ENCODE measurements at regions not wholly inside any gene's neighbourhood (a gene's known extent, or its start where the extent isn't known, plus 50 kb on each side); places are given as distances from the start of the nearest gene placed in this dataset.
A peak's percentile ranks its signal among the peaks of the same experiment; 100 is the strongest.

GRCh38 chr11:104564921-104565582 lies 333.2 kb downstream of the CASP12 start:
- Mint-ChIP-seq H3K4me1 (ENCODE audit: low read depth) (no peaks in the 10 kb centered on the region), H3K27ac (no peak overlapping the region), H3K36me3 (ENCODE audit: low read depth) (no peaks in the 10 kb centered on the region), H3K9me3 (no peaks in the 10 kb centered on the region), H3K4me3 (no peak overlapping the region), H3K27me3 (no peaks in the 10 kb centered on the region)
- POLR2A ChIA-PET: no interaction called here
- intact Hi-C loops (cut with DNase I, micrococcal nuclease): no loop called here
- H3K27me3 ChIP-seq (ENCODE audit: control insufficient read depth in 1 of 2, insufficient read depth in 2 of 2, low read length in 2 of 2): no peaks in the 10 kb centered on the region
- peaks cover 0 to 11% of the 10 kb centered on the region in 2 experiments for H3K9me3 ChIP-seq (ENCODE audit: control insufficient read depth in 1 of 2, insufficient read depth in 1 of 2, low read length in 2 of 2)
- CTCF ChIA-PET: no interaction called here
- H3K27ac ChIP-seq (ENCODE audit: low read depth in 1 of 2, low read length in 2 of 2): no peak overlapping the region
- DNase-seq (peak in 1 of 14 experiments; percentile 9), ATAC-seq (ENCODE audit: poor library complexity) (no peak)
- no peak overlapping the region for H3K4me3 ChIP-seq (ENCODE audit: low read length)
- H3K36me3 ChIP-seq (ENCODE audit: insufficient read depth, low read length): no peaks in the 10 kb centered on the region
- H3K4me1 ChIP-seq (ENCODE audit: insufficient read depth, low read length): no peaks in the 10 kb centered on the region
- TF ChIP-seq CTCF (IDR thresholded peaks at IDR 0.05): no peak

- ATAC-seq (ENCODE audit: poor library complexity) (no peak), DNase-seq (peak in 1 of 14 experiments; percentile 8)
- peaks cover 23% of the 10 kb centered on the region for H3K27me3 Mint-ChIP-seq
- Histone ChIP-seq H3K27me3 (ENCODE audit: control insufficient read depth in 1 of 2, insufficient read depth in 2 of 2, low read length in 2 of 2) (no peaks in the 10 kb centered on the region), H3K27ac (ENCODE audit: low read depth in 1 of 2, low read length in 2 of 2) (no peak overlapping the region), H3K9me3 (ENCODE audit: control insufficient read depth in 1 of 2, insufficient read depth in 1 of 2, low read length in 2 of 2) (no peaks in the 10 kb centered on the region), H3K36me3 (ENCODE audit: insufficient read depth, low read length) (no peaks in the 10 kb centered on the region), H3K4me3 (ENCODE audit: low read length) (no peak overlapping the region), H3K4me1 (ENCODE audit: insufficient read depth, low read length) (peaks cover 2% of the 10 kb centered on the region)
- no peak for TF ChIP-seq CTCF (IDR thresholded peaks at IDR 0.05)
- H3K27ac Mint-ChIP-seq: no peak overlapping the region
- intact Hi-C loops (cut with DNase I, micrococcal nuclease): no loop called here
- ChIA-PET CTCF (no interaction called here), POLR2A (no interaction called here)
- no peak overlapping the region for H3K4me3 Mint-ChIP-seq
- H3K36me3 Mint-ChIP-seq (ENCODE audit: low read depth): no peaks in the 10 kb centered on the region
- H3K9me3 Mint-ChIP-seq: no peaks in the 10 kb centered on the region
- peaks cover 8% of the 10 kb centered on the region for H3K4me1 Mint-ChIP-seq (ENCODE audit: low read depth)
Observed at GRCh38 chr11:104556606-104557301, 341.5 kb downstream of the CASP12 start.

GRCh38 chr11:104549019-104549418 lies 349.2 kb downstream of the CASP12 start:
- Histone ChIP-seq H3K4me3 (ENCODE audit: low read length) (no peak overlapping the region), H3K36me3 (ENCODE audit: insufficient read depth, low read length) (no peaks in the 10 kb centered on the region), H3K4me1 (ENCODE audit: insufficient read depth, low read length) (no peaks in the 10 kb centered on the region), H3K27me3 (ENCODE audit: control insufficient read depth in 1 of 2, insufficient read depth in 2 of 2, low read length in 2 of 2) (no peaks in the 10 kb centered on the region), H3K9me3 (ENCODE audit: control insufficient read depth in 1 of 2, insufficient read depth in 1 of 2, low read length in 2 of 2) (no peaks in the 10 kb centered on the region), H3K27ac (ENCODE audit: low read depth in 1 of 2, low read length in 2 of 2) (no peak overlapping the region)
- Mint-ChIP-seq H3K27me3 (no peaks in the 10 kb centered on the region), H3K4me1 (ENCODE audit: low read depth) (peaks cover 8% of the 10 kb centered on the region), H3K27ac (no peak overlapping the region), H3K36me3 (ENCODE audit: low read depth) (no peaks in the 10 kb centered on the region), H3K4me3 (no peak overlapping the region), H3K9me3 (no peaks in the 10 kb centered on the region)
- ChIA-PET CTCF (no interaction called here), POLR2A (no interaction called here)
- DNase-seq (no peak), ATAC-seq (ENCODE audit: poor library complexity) (no peak)
- intact Hi-C loops (cut with DNase I, micrococcal nuclease): no loop called here
- TF ChIP-seq CTCF (IDR thresholded peaks at IDR 0.05): no peak

Data from CD4-positive, alpha-beta T cell (primary cell).